ENCODE measurements at regions not wholly inside any gene's neighbourhood (a gene's known extent, or its start where the extent isn't known, plus 50 kb on each side); places are given as distances from the start of the nearest gene placed in this dataset.

- TF ChIP-seq GABPA (IDR thresholded peaks at IDR 0.05; ENCODE audit: low read depth) (no peak), CTCF (IDR thresholded peaks at IDR 0.05; ENCODE audit: insufficient read depth, low read length) (no peak)
These were observed 150.5 kb upstream of the TWIST2 start for GRCh38 chr2:238697193-238698071.

Measured in HL-60 (cell line).